Activated CD8-positive, alpha-beta T cell treated with anti-CD3 and anti-CD28 coated beads, Interleukin-2, amount 10 ng/mL, durations not matched to agents 7 days and 5 days (primary cell): ENCODE measurements at regions not wholly inside any gene's neighbourhood (a gene's known extent, or its start where the extent isn't known, plus 50 kb on each side); places are given as distances from the start of the nearest gene placed in this dataset.
"Not testable (repeated sequence)": the region's sequence is repeated elsewhere in the genome, so short reads cannot be mapped to it uniquely, and the experiment has no call there.

Experiments used
- ATAC-seq: fragments of 150-1000 bp; cut with Tn5 transposase; one replicate; pipeline ENCODE4 v1.10.0; 2021; ENCODE audit warnings: moderate library complexity
- CTCF ChIA-PET: fragments of 350-600 bp; sonication (Branson Sonifier 250); formaldehyde crosslinking; loops from one replicate; lab custom pipeline; 2021; ENCODE audit warnings: antibody characterized with exemption; lab: Charles Lee
- POLR2A ChIA-PET: fragments of 350-600 bp; sonication (Branson Sonifier 250); formaldehyde crosslinking; loops from one replicate; lab custom pipeline; 2021; ENCODE audit warnings: antibody characterized with exemption; lab: Charles Lee
- DNase-seq: peaks from one replicate; pipeline ENCODE4 v3.0.0-alpha.2; 2020
- H3K27ac Mint-ChIP-seq: one replicate; pipeline ENCODE4 v1.8.0; 2021; ENCODE audit warnings: mild to moderate bottlenecking, mixed read lengths
- H3K27me3 Mint-ChIP-seq: one replicate; pipeline ENCODE4 v1.8.0; 2021; ENCODE audit warnings: low read depth, mixed read lengths
- H3K36me3 Mint-ChIP-seq: one replicate; pipeline ENCODE4 v1.8.0; 2021; ENCODE audit warnings: low read depth, mixed read lengths
- H3K4me1 Mint-ChIP-seq: one replicate; pipeline ENCODE4 v1.8.0; 2021; ENCODE audit warnings: low read depth, mixed read lengths
- H3K4me3 Mint-ChIP-seq: one replicate; pipeline ENCODE4 v1.8.0; 2021; ENCODE audit warnings: mild to moderate bottlenecking, mixed read lengths
- H3K9me3 Mint-ChIP-seq: one replicate; pipeline ENCODE4 v1.8.0; 2022; ENCODE audit warnings: mixed read lengths; ENCODE audit not compliant: insufficient read depth

DNA sequence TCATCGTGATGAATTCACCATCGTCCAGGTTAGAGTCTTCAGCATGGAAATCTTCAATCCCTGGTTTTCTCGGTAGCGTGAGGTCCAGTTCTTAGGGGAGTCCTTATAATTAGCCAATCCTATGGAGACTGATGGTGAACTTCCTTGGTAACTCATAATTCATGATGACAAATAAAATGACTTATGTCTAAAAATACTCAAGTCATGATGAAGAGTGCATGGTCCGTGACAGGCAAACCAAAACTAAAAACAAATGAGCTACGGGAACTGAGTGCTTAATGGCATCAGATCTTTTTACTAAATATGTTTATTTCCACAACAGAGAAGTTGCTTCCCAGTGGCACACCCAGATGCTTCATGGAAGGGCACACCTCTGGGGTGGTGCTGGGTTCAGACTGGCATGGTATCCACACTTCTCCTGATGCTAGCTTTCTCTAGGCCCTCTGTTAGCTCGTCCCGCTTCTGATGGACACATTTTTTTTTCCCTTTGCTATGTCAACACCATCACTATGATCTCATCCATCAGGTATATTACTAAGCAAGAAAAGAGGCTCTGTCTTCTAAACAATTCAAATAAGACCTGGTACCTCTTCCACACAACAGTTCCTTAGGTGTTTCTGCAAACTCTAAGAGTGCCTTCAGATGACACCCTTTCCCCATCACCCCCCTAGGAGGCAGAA lies 92.8 kb upstream of the NEDD4L start:
- CTCF ChIA-PET: interaction anchor here (1.8 kb wide), 1 partner anchor 171 kb away, joined by 5 read pairs; no protein-coding TSS in a partner anchor
- Mint-ChIP-seq H3K9me3 (no peaks in the 10 kb centered on the region), H3K27me3 (peaks cover 5% of the 10 kb centered on the region), H3K4me3 (no peak overlapping the region), H3K27ac (no peak overlapping the region), H3K36me3 (no peaks in the 10 kb centered on the region), H3K4me1 (no peaks in the 10 kb centered on the region)
- ATAC-seq (no peak), DNase-seq (no peak)
- POLR2A ChIA-PET: no interaction called here

DNA sequence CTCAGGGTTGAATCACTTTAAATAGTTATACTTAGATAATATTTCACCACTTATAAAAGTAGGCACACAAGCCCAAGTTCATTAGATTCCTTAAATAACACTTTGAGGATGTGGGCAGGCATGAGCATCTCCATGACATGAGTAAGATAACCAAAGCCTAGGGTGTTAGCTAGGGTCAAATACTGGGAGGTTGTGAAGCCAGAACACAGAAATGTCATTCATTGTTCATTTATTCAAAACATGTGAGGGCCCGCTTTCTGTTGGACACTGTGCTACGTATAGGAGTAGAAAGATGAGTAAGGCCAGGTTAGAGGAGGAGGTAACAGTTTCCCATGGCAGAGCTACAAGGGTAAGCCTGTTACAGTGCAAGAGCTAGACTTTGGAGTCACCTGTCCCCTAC lies 93.5 kb upstream of the NEDD4L start:
- no peaks in the 10 kb centered on the region for H3K9me3 Mint-ChIP-seq
- ChIA-PET POLR2A (no interaction called here), CTCF (interaction anchor here (1.8 kb wide), 1 partner anchor 171 kb away, joined by 5 read pairs; no protein-coding TSS in a partner anchor)
- no peak overlapping the region for H3K4me3 Mint-ChIP-seq
- ATAC-seq (no peak), DNase-seq (no peak)
- no peaks in the 10 kb centered on the region for H3K4me1 Mint-ChIP-seq
- no peaks in the 10 kb centered on the region for H3K36me3 Mint-ChIP-seq
- H3K27ac Mint-ChIP-seq: no peak overlapping the region
- H3K27me3 Mint-ChIP-seq: peaks cover 9% of the 10 kb centered on the region

DNA sequence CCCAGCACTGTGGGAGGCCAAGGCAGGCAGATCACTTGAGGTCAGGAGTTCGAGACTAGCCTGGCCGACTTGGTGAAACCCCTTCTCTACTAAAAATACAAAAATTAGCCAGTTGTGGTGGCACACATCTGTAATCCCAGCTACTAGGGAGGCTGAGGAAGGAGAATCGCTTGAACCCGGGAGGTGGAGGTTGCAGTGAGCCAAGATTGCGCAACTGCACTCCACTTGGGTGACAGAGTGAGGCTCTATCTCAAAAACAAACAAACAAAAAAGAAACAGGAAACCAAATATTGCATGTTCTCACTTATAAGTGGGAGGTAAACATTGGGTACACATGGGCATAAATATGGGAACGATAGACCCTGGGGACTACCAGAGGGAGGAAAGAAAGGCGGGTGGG lies 94.7 kb upstream of the NEDD4L start:
- H3K9me3 Mint-ChIP-seq, H3K4me3 Mint-ChIP-seq, H3K36me3 Mint-ChIP-seq, H3K4me1 Mint-ChIP-seq, DNase-seq, CTCF ChIA-PET, POLR2A ChIA-PET, ATAC-seq, H3K27ac Mint-ChIP-seq: not testable (repeated sequence)
- peaks cover 11% of the 10 kb centered on the region for H3K27me3 Mint-ChIP-seq

DNA sequence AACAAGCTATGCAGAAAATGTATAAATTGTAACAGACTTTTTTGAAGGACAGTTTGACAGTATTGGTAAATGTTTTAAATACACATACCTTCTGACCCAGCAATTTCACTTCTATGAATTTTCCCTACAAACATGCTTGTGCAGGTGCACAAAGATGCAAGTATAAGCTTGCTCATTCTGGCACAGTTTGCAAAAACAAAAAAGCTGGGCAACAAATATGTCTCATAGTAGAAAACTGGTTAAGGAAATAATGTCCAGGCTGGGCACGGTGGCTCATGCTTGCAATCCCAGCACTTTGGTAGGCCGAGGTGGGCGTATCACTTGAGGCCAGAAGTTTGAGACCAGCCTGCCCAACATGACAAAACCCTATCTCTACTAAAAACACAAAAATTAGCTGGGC lies 96.9 kb upstream of the NEDD4L start:
- Mint-ChIP-seq H3K36me3 (no peaks in the 10 kb centered on the region), H3K4me1 (no peaks in the 10 kb centered on the region), H3K4me3 (no peak overlapping the region), H3K27me3 (peaks cover 20% of the 10 kb centered on the region), H3K9me3 (no peaks in the 10 kb centered on the region), H3K27ac (no peak overlapping the region)
- ChIA-PET CTCF (no interaction called here), POLR2A (no interaction called here)
- ATAC-seq (no peak), DNase-seq (no peak)

DNA sequence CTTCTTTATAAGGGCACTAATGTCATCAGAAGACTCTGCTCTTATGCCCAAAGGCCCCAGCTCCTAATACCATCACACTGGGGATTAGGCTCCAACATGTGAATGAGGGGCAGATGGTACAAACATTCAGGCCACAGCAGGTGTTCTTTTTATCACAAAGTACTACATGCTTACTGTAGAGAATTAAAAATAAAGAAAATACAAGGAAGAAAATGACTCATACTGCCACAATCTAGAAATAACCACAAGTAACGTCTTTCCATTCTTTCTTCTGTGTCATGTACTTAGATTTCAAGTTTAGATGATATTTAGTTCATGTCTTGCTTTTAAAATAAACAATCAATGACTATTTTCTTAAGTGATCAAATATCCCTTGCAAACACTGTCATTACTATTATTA lies 100.3 kb upstream of the NEDD4L start:
- H3K9me3 Mint-ChIP-seq: no peaks in the 10 kb centered on the region
- ChIA-PET POLR2A (no interaction called here), CTCF (no interaction called here)
- H3K4me1 Mint-ChIP-seq: no peaks in the 10 kb centered on the region
- H3K27me3 Mint-ChIP-seq: peaks cover 21% of the 10 kb centered on the region
- ATAC-seq (no peak), DNase-seq (no peak)
- no peak overlapping the region for H3K4me3 Mint-ChIP-seq
- no peak overlapping the region for H3K27ac Mint-ChIP-seq
- H3K36me3 Mint-ChIP-seq: no peaks in the 10 kb centered on the region

DNA sequence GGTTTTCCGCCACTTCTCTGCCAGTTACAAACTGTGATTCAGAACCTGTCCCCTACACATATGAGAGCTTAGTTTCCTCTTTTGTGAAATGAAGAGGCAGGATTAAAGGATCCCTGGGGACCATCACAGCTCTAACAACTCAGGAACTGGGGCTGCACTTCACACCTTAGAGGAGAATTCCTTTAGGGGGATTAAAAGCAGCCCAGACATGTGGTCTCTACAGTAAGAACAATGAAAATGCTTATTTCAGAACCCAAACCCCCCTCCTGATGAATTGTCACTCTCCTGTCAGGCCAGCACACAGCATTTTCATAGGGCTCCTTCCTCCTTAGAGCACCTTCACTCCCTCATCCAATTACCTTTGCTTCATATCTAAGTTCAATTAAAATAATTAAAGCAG lies 101.5 kb upstream of the NEDD4L start:
- H3K27ac Mint-ChIP-seq: no peak overlapping the region
- ChIA-PET CTCF (interaction anchor here (1.1 kb wide), 1 partner anchor 61 kb away, joined by 3 read pairs; no protein-coding TSS in a partner anchor), POLR2A (no interaction called here)
- H3K9me3 Mint-ChIP-seq: no peaks in the 10 kb centered on the region
- H3K36me3 Mint-ChIP-seq: no peaks in the 10 kb centered on the region
- ATAC-seq (no peak), DNase-seq (no peak)
- peaks cover 22% of the 10 kb centered on the region for H3K27me3 Mint-ChIP-seq
- H3K4me3 Mint-ChIP-seq: no peak overlapping the region
- H3K4me1 Mint-ChIP-seq: no peaks in the 10 kb centered on the region

DNA sequence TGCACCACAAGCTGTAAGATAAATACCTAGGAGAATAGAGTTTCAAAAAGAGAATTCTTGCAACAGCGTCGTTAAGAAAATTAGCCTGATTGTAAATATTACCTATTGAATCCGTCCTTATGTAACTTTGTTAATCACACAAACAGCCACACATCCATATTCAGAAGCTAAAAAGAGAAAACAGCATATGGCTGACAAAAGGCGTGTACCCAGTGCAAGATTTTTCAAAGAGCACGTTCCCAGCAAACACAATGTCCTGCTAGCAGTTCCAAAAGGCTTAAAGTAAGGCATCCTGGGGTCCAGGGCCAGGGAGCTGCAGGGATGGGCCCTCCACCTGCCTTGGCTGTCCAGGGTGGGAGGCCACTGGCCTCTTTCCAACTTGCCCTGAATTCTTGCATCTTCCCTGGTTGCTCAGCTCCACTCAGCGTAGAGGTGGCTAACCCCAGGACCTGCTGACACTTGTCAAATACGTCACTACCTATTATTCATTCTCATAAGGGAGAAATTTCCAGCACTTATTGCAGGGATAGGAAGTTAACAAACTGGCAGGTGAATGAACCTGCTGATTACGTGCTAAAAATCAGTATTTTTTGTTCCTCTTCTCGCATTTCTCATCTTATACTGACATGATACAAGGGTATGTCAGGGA lies 102.1 kb upstream of the NEDD4L start:
- no peak overlapping the region for H3K27ac Mint-ChIP-seq

DNA sequence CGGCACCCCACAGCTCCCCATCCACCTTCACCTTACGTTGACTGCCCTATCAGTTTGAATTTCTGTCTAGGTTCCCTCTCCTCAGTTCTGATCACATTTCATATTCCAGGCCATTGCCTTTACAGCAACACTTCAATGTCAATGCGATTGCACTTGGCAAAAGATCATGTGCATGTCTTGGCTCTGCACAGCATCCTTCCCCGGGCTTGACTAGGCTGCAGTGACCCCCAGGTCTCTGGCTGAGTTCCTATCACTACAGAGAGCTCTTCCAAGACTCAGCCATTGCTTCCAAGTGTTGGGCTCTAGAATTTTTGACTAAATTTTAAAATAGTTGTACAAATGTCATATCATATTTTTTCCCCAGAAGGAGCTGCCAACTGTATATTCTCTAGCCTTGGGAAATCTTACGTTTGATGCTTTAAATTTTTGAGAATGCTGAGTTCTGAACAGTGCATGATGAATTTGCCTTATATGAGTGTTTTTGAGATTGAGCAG lies 103.8 kb upstream of the NEDD4L start:
- CTCF ChIA-PET: no interaction called here
- POLR2A ChIA-PET: interaction anchor here (0.5 kb wide), 1 partner anchor 284 kb away, joined by 3 read pairs; no protein-coding TSS in a partner anchor

More for the DNA sequence above, 102.1 kb upstream of the NEDD4L start:
- peaks cover 25% of the 10 kb centered on the region for H3K27me3 Mint-ChIP-seq
- no peaks in the 10 kb centered on the region for H3K4me1 Mint-ChIP-seq
- POLR2A ChIA-PET: no interaction called here
- CTCF ChIA-PET: no interaction called here
- no peaks in the 10 kb centered on the region for H3K36me3 Mint-ChIP-seq
- DNase-seq: no peak
- H3K4me3 Mint-ChIP-seq: no peak overlapping the region
- no peaks in the 10 kb centered on the region for H3K9me3 Mint-ChIP-seq
- no peak for ATAC-seq

DNA sequence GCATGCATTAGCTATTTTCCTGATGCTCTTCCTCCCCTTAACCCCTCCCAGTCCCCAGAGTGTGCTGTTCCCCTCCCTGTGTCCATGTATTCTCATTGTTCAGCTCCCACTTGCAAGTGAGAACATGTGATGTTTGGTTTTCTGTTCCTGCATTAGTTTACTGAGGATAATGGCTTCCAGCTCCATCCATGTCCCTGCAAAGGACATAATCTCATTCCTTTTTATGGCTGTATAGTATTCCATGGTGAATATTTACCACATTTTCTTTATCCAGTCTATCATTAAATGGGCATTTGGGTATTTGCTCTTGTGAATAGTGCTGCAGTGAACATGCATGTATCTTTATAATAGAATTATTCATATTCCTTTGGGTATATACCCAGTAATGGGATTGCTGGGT lies 109.7 kb upstream of the NEDD4L start:
- ATAC-seq, DNase-seq, H3K4me1 Mint-ChIP-seq, CTCF ChIA-PET, H3K4me3 Mint-ChIP-seq, H3K36me3 Mint-ChIP-seq, H3K27ac Mint-ChIP-seq, H3K27me3 Mint-ChIP-seq, H3K9me3 Mint-ChIP-seq, POLR2A ChIA-PET: not testable (repeated sequence)

More for the DNA sequence above, 103.8 kb upstream of the NEDD4L start:
- peaks cover 20% of the 10 kb centered on the region for H3K27me3 Mint-ChIP-seq
- ATAC-seq (no peak), DNase-seq (no peak)
- H3K27ac Mint-ChIP-seq: no peak overlapping the region
- no peaks in the 10 kb centered on the region for H3K4me1 Mint-ChIP-seq
- no peaks in the 10 kb centered on the region for H3K9me3 Mint-ChIP-seq
- no peak overlapping the region for H3K4me3 Mint-ChIP-seq
- H3K36me3 Mint-ChIP-seq: no peaks in the 10 kb centered on the region

DNA sequence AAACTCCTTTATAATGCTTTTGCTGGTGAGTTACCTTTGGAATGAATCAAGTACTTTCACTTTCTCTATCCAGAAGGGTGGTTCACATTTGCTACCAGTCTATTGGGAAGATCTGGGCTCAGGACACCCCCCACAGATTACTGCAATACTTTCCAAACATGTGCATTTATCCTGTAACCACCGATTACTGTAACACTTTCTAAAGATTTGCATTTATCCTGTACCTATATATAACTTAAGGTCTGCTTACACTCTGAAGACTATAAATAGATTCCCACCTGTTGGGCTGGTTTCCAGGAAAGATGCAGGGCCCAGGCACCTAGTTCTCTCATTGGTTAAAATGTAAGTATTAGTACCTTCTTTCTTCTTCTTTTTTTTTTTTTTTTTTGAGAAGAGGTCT lies 113.0 kb upstream of the NEDD4L start:
- Mint-ChIP-seq H3K4me1 (peaks cover 2% of the 10 kb centered on the region), H3K36me3 (no peaks in the 10 kb centered on the region), H3K9me3 (no peaks in the 10 kb centered on the region), H3K27me3 (no peaks in the 10 kb centered on the region), H3K4me3 (no peak overlapping the region), H3K27ac (no peak overlapping the region)
- CTCF ChIA-PET: no interaction called here
- POLR2A ChIA-PET: no interaction called here
- ATAC-seq: no peak
- no peak for DNase-seq

DNA sequence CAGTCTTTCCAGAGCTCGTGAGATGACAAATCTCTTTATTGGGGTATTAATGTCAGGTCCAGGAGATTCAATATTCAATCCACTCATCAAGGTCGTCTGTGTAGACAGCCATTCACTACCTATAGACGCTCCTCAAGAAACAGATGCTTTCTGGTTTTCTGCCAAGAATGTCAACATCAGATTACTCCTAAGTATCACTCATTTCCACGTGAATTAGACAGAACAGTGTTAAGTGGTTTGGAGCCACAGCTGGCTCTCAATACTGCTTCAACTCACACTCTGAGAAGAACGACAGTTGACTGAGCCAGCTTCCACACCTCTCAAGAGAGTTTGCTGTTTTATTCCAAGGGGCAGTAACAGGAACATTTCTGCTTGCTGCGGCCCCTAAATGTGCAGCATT lies 113.5 kb upstream of the NEDD4L start:
- ATAC-seq (no peak), DNase-seq (no peak)
- ChIA-PET CTCF (no interaction called here), POLR2A (no interaction called here)
- H3K4me3 Mint-ChIP-seq: no peak overlapping the region
- no peaks in the 10 kb centered on the region for H3K36me3 Mint-ChIP-seq
- H3K27me3 Mint-ChIP-seq: no peaks in the 10 kb centered on the region
- H3K4me1 Mint-ChIP-seq: peaks cover 2% of the 10 kb centered on the region
- H3K9me3 Mint-ChIP-seq: no peaks in the 10 kb centered on the region
- no peak overlapping the region for H3K27ac Mint-ChIP-seq

DNA sequence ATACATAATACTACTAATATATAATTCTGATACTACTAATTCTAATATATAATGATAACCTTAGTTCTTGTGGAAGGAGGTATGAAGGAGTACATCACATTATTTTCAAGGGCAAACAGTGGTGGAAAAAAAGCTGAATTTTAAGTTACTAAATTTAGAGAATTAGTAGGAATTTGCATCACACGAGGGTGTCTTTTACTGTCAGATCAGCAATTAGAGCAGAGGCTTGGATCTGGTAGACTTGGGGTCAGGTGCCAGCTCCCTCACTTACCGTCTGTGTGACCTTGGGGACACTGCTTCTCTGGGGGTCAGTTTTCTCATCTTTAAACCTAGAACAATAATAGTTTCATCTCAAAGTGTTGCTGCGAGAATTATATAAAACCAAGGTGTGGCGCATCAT lies 114.1 kb upstream of the NEDD4L start:
- Mint-ChIP-seq H3K4me1 (peaks cover 2% of the 10 kb centered on the region), H3K4me3 (no peak overlapping the region), H3K9me3 (no peaks in the 10 kb centered on the region), H3K27me3 (no peaks in the 10 kb centered on the region), H3K36me3 (no peaks in the 10 kb centered on the region), H3K27ac (no peak overlapping the region)
- ATAC-seq (no peak), DNase-seq (no peak)
- ChIA-PET POLR2A (no interaction called here), CTCF (no interaction called here)
